Panc1 (cell line): ENCODE measurements at regions not wholly inside any gene's neighbourhood (a gene's known extent, or its start where the extent isn't known, plus 50 kb on each side); places are given as distances from the start of the nearest gene placed in this dataset.

Experiments used
- ATAC-seq: fragments of 200-7000 bp; cut with Tn5 transposase; 2 replicates; pipeline ENCODE4 v1.9.1; 2020; ENCODE audit warnings: mild to moderate bottlenecking, moderate library complexity
- BruUV-seq: library from RNA; stranded (reverse); fragments of 400-500 nt; replicated peaks from 2 replicates; lab custom pipeline; 2021; lab: Mats Ljungman, UMichigan
- CTCF ChIA-PET: fragments of 300-600 bp; sonication (Branson Sonifier 250); formaldehyde crosslinking; loops from one replicate; lab custom pipeline; 2022; ENCODE audit warnings: antibody characterized with exemption; lab: Charles Lee
- POLR2A ChIA-PET: fragments of 300-600 bp; sonication (Branson Sonifier 250); formaldehyde crosslinking; loops from one replicate; lab custom pipeline; 2022; ENCODE audit warnings: antibody characterized with exemption; lab: Charles Lee
- DNase-seq: peaks from one replicate; pipeline ENCODE4 v3.0.0-alpha.2; 2010; ENCODE audit warnings: low read depth, low spot score
- H3K27ac ChIP-seq: 2 replicates; pipeline ENCODE4 v1.5.1; 2011; ENCODE audit warnings: mild to moderate bottlenecking, low read length, inconsistent platforms
- H3K27me3 ChIP-seq: fragments of 200-500 bp; sonication (Bioruptor generic); 2 replicates; pipeline ENCODE4 v1.6.0; 2014; ENCODE audit warnings: low read length, inconsistent platforms; ENCODE audit not compliant: control insufficient read depth, insufficient read depth
- H3K36me3 ChIP-seq: fragments of 200-500 bp; sonication (Bioruptor generic); 2 replicates; pipeline ENCODE4 v1.5.1; 2014; ENCODE audit warnings: inconsistent platforms, mild to moderate bottlenecking, low read length, moderate library complexity; ENCODE audit not compliant: control insufficient read depth, insufficient read depth
- H3K4me1 ChIP-seq: 2 replicates; pipeline ENCODE4 v1.5.1; 2011; ENCODE audit warnings: inconsistent platforms, mild to moderate bottlenecking, low read length, moderate library complexity; ENCODE audit not compliant: control insufficient read depth, insufficient read depth
- H3K4me3 ChIP-seq, 2 experiments: 2 replicates each; pipeline ENCODE4 v1.5.1; 2011 to 2012; ENCODE audit warnings: low read depth in 2 of 2, low read length in 2 of 2, mild to moderate bottlenecking in 2 of 2, inconsistent platforms in 1 of 2, moderate library complexity in 1 of 2
- H3K9me3 ChIP-seq: fragments of 200-500 bp; sonication (Bioruptor generic); 2 replicates; pipeline ENCODE4 v1.5.1; 2014; ENCODE audit warnings: low read depth, mild to moderate bottlenecking, inconsistent platforms, low read length, moderate library complexity; ENCODE audit not compliant: control insufficient read depth, insufficient read depth
- POLR2AphosphoS5 ChIP-seq: IDR thresholded peaks from 2 replicates; pipeline ENCODE4 v1.6.1; 2012; ENCODE audit warnings: mild to moderate bottlenecking, low read depth, low read length, moderate library complexity
- SIN3A ChIP-seq: IDR thresholded peaks from 2 replicates; pipeline ENCODE4 v1.6.1; 2012; ENCODE audit warnings: low read depth, mild to moderate bottlenecking, low read length, moderate library complexity, borderline replicate concordance; ENCODE audit not compliant: insufficient read depth
- TCF7L2 ChIP-seq: IDR thresholded peaks from 2 replicates; pipeline ENCODE4 v1.6.1; 2011; ENCODE audit warnings: mild to moderate bottlenecking, low read depth, low read length, inconsistent platforms
- in situ Hi-C: cut with HindIII; loops from 2 replicates; pipeline ENCODE4 v1.10.0; 2016; ENCODE audit warnings: low sequenced_read_pairs, low pct_unique_long_range_greater_than_20kb
- intact Hi-C: fragments of 100-400 bp; cut with micrococcal nuclease; formaldehyde crosslinking; loops from one replicate; pipeline ENCODE4 v1.10.0; 2022; ENCODE audit not compliant: unreplicated experiment
- TF ChIP-seq, protein P1 (sequence below): fragments of 450-650 bp; IDR thresholded peaks from 2 replicates; pipeline ENCODE4 v1.5.1; 2017; ENCODE audit warnings: mild to moderate bottlenecking
- TF ChIP-seq, protein P2 (sequence below), 2 experiments: IDR thresholded peaks; 2 replicates each; pipeline ENCODE4 v1.6.1; 2011 to 2012; ENCODE audit warnings: low read depth in 2 of 2, control low read depth in 1 of 2, low read length in 1 of 2, mild to moderate bottlenecking in 1 of 2, moderate library complexity in 1 of 2; ENCODE audit not compliant: insufficient read depth in 1 of 2

DNA sequence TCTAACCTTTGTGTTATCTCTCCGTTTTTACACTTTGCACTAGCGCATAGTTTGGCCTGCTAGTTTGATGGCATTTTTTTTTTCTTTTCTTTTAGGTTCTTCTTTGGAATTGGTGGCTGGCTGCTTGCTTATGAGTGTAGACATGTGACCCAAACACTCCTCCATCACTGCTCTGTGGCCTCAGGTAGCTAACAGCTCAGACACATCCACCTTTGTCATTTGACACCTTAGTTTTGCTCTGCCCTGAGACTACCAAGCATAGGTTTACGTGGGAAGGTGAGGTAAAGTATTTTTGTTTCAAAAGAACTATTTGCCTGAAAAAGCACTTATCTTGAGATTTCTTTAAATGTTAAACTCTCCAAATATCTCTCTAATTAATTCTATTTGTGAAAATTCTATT, 368.4 kb upstream of the MAP3K7 start:
- Histone ChIP-seq H3K36me3 (no peaks in the 10 kb centered on the region), H3K4me1 (no peaks in the 10 kb centered on the region), H3K27me3 (no peaks in the 10 kb centered on the region), H3K4me3 (no peak overlapping the region), H3K27ac (no peak overlapping the region), H3K9me3 (no peaks in the 10 kb centered on the region)
- TF ChIP-seq POLR2AphosphoS5 (no peak), TCF7L2 (no peak), SIN3A (no peak)
- TF ChIP-seq, protein P1, sequence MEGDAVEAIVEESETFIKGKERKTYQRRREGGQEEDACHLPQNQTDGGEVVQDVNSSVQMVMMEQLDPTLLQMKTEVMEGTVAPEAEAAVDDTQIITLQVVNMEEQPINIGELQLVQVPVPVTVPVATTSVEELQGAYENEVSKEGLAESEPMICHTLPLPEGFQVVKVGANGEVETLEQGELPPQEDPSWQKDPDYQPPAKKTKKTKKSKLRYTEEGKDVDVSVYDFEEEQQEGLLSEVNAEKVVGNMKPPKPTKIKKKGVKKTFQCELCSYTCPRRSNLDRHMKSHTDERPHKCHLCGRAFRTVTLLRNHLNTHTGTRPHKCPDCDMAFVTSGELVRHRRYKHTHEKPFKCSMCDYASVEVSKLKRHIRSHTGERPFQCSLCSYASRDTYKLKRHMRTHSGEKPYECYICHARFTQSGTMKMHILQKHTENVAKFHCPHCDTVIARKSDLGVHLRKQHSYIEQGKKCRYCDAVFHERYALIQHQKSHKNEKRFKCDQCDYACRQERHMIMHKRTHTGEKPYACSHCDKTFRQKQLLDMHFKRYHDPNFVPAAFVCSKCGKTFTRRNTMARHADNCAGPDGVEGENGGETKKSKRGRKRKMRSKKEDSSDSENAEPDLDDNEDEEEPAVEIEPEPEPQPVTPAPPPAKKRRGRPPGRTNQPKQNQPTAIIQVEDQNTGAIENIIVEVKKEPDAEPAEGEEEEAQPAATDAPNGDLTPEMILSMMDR: no peak
- TF ChIP-seq, protein P2, sequence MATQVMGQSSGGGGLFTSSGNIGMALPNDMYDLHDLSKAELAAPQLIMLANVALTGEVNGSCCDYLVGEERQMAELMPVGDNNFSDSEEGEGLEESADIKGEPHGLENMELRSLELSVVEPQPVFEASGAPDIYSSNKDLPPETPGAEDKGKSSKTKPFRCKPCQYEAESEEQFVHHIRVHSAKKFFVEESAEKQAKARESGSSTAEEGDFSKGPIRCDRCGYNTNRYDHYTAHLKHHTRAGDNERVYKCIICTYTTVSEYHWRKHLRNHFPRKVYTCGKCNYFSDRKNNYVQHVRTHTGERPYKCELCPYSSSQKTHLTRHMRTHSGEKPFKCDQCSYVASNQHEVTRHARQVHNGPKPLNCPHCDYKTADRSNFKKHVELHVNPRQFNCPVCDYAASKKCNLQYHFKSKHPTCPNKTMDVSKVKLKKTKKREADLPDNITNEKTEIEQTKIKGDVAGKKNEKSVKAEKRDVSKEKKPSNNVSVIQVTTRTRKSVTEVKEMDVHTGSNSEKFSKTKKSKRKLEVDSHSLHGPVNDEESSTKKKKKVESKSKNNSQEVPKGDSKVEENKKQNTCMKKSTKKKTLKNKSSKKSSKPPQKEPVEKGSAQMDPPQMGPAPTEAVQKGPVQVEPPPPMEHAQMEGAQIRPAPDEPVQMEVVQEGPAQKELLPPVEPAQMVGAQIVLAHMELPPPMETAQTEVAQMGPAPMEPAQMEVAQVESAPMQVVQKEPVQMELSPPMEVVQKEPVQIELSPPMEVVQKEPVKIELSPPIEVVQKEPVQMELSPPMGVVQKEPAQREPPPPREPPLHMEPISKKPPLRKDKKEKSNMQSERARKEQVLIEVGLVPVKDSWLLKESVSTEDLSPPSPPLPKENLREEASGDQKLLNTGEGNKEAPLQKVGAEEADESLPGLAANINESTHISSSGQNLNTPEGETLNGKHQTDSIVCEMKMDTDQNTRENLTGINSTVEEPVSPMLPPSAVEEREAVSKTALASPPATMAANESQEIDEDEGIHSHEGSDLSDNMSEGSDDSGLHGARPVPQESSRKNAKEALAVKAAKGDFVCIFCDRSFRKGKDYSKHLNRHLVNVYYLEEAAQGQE (IDR thresholded peaks at IDR 0.05; ENCODE audit: insufficient read depth in 1 of 2, low read depth in 2 of 2, low read length in 1 of 2): no peak
- ATAC-seq (no peak), DNase-seq (no peak)
- ChIA-PET CTCF (no interaction called here), POLR2A (no interaction called here)
- intact Hi-C loops: no loop called here
- in situ Hi-C loops: no loop called here
- BruUV-seq: no TSS peak

DNA sequence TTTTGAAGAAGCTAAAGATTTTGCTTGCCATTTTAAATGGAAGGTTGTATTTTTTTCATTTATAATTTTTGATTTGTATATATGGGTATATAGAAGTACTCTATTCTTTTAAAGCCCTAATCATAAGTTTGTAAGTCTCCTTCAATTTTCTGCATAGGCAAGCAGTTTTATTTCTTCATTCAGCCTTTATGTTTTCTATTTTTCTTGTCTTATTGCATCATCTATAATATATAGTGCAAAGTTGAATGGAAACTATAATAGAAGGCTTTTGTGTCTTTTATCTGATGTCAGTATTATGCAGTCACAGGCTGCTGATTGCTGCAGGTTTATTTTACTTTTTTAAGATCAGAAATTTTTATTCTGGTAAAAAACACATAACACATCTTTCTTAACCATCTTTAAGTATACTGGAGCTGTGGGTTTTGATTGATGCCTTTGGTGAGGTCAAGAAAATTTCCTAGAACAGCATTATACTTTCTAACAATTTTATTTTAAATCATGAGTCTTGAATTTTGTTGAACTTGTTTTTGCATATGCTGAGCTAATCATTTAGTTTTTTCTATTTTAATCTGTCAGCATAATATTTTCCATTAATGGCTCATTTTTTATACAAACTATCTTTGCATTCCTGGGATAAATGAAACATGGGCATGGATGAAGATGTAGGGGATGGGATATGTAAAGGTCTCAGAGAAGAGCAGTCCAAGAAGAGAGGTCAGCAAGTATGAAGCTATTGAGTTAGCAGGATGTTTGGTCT, 366.7 kb upstream of the MAP3K7 start:
- no peaks in the 10 kb centered on the region for H3K27me3 ChIP-seq
- ChIA-PET POLR2A (no interaction called here), CTCF (no interaction called here)
- no TSS peak for BruUV-seq
- DNase-seq: no peak
- ATAC-seq: no peak
- no peak overlapping the region for H3K4me3 ChIP-seq
- H3K36me3 ChIP-seq: no peaks in the 10 kb centered on the region
- in situ Hi-C loops: no loop called here
- intact Hi-C loops: no loop called here
- H3K4me1 ChIP-seq: no peaks in the 10 kb centered on the region
- TF ChIP-seq SIN3A (no peak), POLR2AphosphoS5 (no peak), TCF7L2 (no peak)
- TF ChIP-seq, protein P1: no peak
- TF ChIP-seq, protein P2 (IDR thresholded peaks at IDR 0.05; ENCODE audit: insufficient read depth in 1 of 2, low read depth in 2 of 2, low read length in 1 of 2): no peak
- no peaks in the 10 kb centered on the region for H3K9me3 ChIP-seq
- no peak overlapping the region for H3K27ac ChIP-seq
